GM12891 (cell line): ENCODE measurements at regions not wholly inside any gene's neighbourhood (a gene's known extent, or its start where the extent isn't known, plus 50 kb on each side); places are given as distances from the start of the nearest gene placed in this dataset.

Source experiments
- PAX5 ChIP-seq: IDR thresholded peaks from 2 replicates; pipeline ENCODE4 v1.6.1; 2011; ENCODE audit warnings: low read length, moderate library complexity, mild to moderate bottlenecking; ENCODE audit not compliant: insufficient read depth, severe bottlenecking
- POLR2A ChIP-seq: IDR thresholded peaks from 2 replicates; pipeline ENCODE4 v1.6.1; 2011; ENCODE audit warnings: low read depth, low read length, control low read depth
- POLR2AphosphoS5 ChIP-seq: IDR thresholded peaks from 2 replicates; pipeline ENCODE4 v1.6.1; 2011; ENCODE audit warnings: low read depth, low read length, control low read depth
- POU2F2 ChIP-seq: IDR thresholded peaks from 2 replicates; pipeline ENCODE4 v1.6.1; 2011; ENCODE audit warnings: low read depth, mild to moderate bottlenecking, control low read depth, low read length, moderate library complexity
- SPI1 ChIP-seq: IDR thresholded peaks from 2 replicates; pipeline ENCODE4 v1.6.1; 2011; ENCODE audit warnings: low read depth, low read length, control low read depth
- TAF1 ChIP-seq: IDR thresholded peaks from 2 replicates; pipeline ENCODE4 v1.6.1; 2011; ENCODE audit warnings: low read depth, low read length, control low read depth

- no peak for TF ChIP-seq POLR2A
- TF ChIP-seq POLR2AphosphoS5 = no peak
- no peak for TF ChIP-seq POU2F2
- TF ChIP-seq TAF1 = no peak
- TF ChIP-seq PAX5 = no peak
- no peak for TF ChIP-seq SPI1
Measured at GRCh38 chr10:106500925-106501525, 663.5 kb downstream of the SORCS1 start.
